ENCODE measurements at regions not wholly inside any gene's neighbourhood (a gene's known extent, or its start where the extent isn't known, plus 50 kb on each side); places are given as distances from the start of the nearest gene placed in this dataset.

DNA sequence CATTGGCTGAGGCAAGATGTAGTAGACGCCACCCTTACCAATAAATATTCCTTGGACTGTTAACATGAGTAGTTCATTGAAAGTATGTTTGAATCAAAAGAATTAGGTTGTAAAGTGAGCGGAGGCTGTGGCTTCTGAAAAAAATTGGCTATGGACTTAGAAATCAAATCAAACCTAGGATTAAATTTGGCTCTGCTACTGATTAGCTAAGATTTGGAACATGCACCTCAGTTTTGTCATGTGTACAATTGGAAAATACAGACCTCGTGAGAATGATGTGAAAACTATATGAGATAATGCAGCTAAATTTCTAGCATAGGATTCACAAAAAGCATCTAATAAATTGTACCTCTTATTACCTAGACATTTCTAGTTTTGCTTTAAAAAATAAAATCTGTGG lies 85.3 kb upstream of the USP25 start:
- WGBS (ENCODE audit: insufficient coverage) = 85% methylated on average over 2 of the region's 3 CpGs

GRCh38 chr21:15645830-15646229 lies 84.0 kb upstream of the USP25 start:
- ATAC-seq (no peak), DNase-seq (no peak)
- Mint-ChIP-seq H3K4me3 (no peak overlapping the region), H3K27me3 (ENCODE audit: low read depth in 2 of 2) (peaks cover 5 to 7% of the 10 kb centered on the region in 2 donors), H3K27ac (no peak overlapping the region), H3K9me3 (no peaks in the 10 kb centered on the region), H3K4me1 (no peaks in the 10 kb centered on the region), H3K36me3 (no peaks in the 10 kb centered on the region)
- H3K27me3 ChIP-seq (ENCODE audit: control insufficient read depth, insufficient read depth, low read length) = no peaks in the 10 kb centered on the region
- 92% methylated on average over 2 of the region's 4 CpGs for WGBS (ENCODE audit: insufficient coverage)
- H3K27ac ChIP-seq (ENCODE audit: low read length) = no peak overlapping the region
- intact Hi-C loops (cut with micrococcal nuclease) = no loop called here
- TF ChIP-seq, protein P1, sequence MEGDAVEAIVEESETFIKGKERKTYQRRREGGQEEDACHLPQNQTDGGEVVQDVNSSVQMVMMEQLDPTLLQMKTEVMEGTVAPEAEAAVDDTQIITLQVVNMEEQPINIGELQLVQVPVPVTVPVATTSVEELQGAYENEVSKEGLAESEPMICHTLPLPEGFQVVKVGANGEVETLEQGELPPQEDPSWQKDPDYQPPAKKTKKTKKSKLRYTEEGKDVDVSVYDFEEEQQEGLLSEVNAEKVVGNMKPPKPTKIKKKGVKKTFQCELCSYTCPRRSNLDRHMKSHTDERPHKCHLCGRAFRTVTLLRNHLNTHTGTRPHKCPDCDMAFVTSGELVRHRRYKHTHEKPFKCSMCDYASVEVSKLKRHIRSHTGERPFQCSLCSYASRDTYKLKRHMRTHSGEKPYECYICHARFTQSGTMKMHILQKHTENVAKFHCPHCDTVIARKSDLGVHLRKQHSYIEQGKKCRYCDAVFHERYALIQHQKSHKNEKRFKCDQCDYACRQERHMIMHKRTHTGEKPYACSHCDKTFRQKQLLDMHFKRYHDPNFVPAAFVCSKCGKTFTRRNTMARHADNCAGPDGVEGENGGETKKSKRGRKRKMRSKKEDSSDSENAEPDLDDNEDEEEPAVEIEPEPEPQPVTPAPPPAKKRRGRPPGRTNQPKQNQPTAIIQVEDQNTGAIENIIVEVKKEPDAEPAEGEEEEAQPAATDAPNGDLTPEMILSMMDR (IDR thresholded peaks at IDR 0.05) = no peak
- H3K4me1 ChIP-seq (ENCODE audit: control insufficient read depth, insufficient read depth, low read length) = no peaks in the 10 kb centered on the region
- H3K9me3 ChIP-seq (ENCODE audit: control insufficient read depth, insufficient read depth, low read length) = no peaks in the 10 kb centered on the region
- H3K36me3 ChIP-seq (ENCODE audit: control insufficient read depth, insufficient read depth, low read length) = no peaks in the 10 kb centered on the region
- H3K4me3 ChIP-seq (ENCODE audit: low read length) = no peak overlapping the region

More for the DNA sequence above, 85.3 kb upstream of the USP25 start:
- H3K27ac ChIP-seq (ENCODE audit: low read length) = no peak overlapping the region
- intact Hi-C loops (cut with micrococcal nuclease) = no loop called here
- ATAC-seq = no peak
- H3K4me3 Mint-ChIP-seq = no peak overlapping the region
- H3K27ac Mint-ChIP-seq = no peak overlapping the region
- TF ChIP-seq, protein P1 (IDR thresholded peaks at IDR 0.05) = no peak
- H3K36me3 Mint-ChIP-seq = no peaks in the 10 kb centered on the region
- H3K27me3 ChIP-seq (ENCODE audit: control insufficient read depth, insufficient read depth, low read length) = no peaks in the 10 kb centered on the region
- no peaks in the 10 kb centered on the region for H3K9me3 Mint-ChIP-seq
- no peaks in the 10 kb centered on the region for H3K9me3 ChIP-seq (ENCODE audit: control insufficient read depth, insufficient read depth, low read length)
- peaks cover 7 to 8% of the 10 kb centered on the region in 2 donors for H3K27me3 Mint-ChIP-seq (ENCODE audit: low read depth in 2 of 2)
- no peaks in the 10 kb centered on the region for H3K36me3 ChIP-seq (ENCODE audit: control insufficient read depth, insufficient read depth, low read length)
- H3K4me1 Mint-ChIP-seq = no peaks in the 10 kb centered on the region
- H3K4me1 ChIP-seq (ENCODE audit: control insufficient read depth, insufficient read depth, low read length) = no peaks in the 10 kb centered on the region
- no peak for DNase-seq
- no peak overlapping the region for H3K4me3 ChIP-seq (ENCODE audit: low read length)

DNA sequence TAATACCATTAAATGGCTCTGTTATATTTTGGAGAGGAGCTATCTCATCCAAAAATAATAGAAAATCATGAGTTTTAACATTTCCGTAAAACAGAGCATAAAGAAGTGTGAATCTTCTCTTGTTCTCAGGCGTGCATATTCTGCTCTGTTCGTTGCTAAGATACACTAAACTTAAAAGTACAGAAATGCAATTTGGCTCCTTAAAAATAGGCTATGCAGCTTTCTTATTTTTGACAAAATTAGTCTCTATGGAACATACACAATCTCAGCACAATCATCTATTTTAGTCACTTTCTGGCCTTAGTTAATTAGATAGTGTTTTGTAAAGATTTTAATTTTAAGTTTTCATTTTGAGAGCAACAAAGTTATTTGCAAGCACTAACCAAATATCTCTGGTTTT lies 79.0 kb upstream of the USP25 start:
- ATAC-seq (no peak), DNase-seq (no peak)
- Histone ChIP-seq H3K4me1 (ENCODE audit: control insufficient read depth, insufficient read depth, low read length) (no peaks in the 10 kb centered on the region), H3K36me3 (ENCODE audit: control insufficient read depth, insufficient read depth, low read length) (no peaks in the 10 kb centered on the region), H3K27ac (ENCODE audit: low read length) (no peak overlapping the region), H3K4me3 (ENCODE audit: low read length) (no peak overlapping the region), H3K27me3 (ENCODE audit: control insufficient read depth, insufficient read depth, low read length) (no peaks in the 10 kb centered on the region), H3K9me3 (ENCODE audit: control insufficient read depth, insufficient read depth, low read length) (no peaks in the 10 kb centered on the region)
- H3K27me3 Mint-ChIP-seq (ENCODE audit: low read depth in 2 of 2) = peaks cover 7 to 20% of the 10 kb centered on the region in 2 donors
- no peaks in the 10 kb centered on the region for H3K9me3 Mint-ChIP-seq
- TF ChIP-seq, protein P1 (IDR thresholded peaks at IDR 0.05) = no peak
- no peak overlapping the region for H3K27ac Mint-ChIP-seq
- no peaks in the 10 kb centered on the region for H3K4me1 Mint-ChIP-seq
- intact Hi-C loops (cut with micrococcal nuclease) = no loop called here
- 91% methylated on average over 3 of the region's 3 CpGs for WGBS (ENCODE audit: insufficient coverage)
- H3K36me3 Mint-ChIP-seq = no peaks in the 10 kb centered on the region
- H3K4me3 Mint-ChIP-seq = no peak overlapping the region

- intact Hi-C loops (cut with micrococcal nuclease) = no loop called here
- no peaks in the 10 kb centered on the region for H3K27me3 ChIP-seq (ENCODE audit: control insufficient read depth, insufficient read depth, low read length)
- TF ChIP-seq, protein P1 (IDR thresholded peaks at IDR 0.05) = no peak
- H3K9me3 ChIP-seq (ENCODE audit: control insufficient read depth, insufficient read depth, low read length) = no peaks in the 10 kb centered on the region
- ATAC-seq (no peak), DNase-seq (no peak)
- Mint-ChIP-seq H3K4me1 (no peaks in the 10 kb centered on the region), H3K36me3 (no peaks in the 10 kb centered on the region), H3K27ac (no peak overlapping the region), H3K9me3 (no peaks in the 10 kb centered on the region), H3K4me3 (no peak overlapping the region), H3K27me3 (ENCODE audit: low read depth in 2 of 2) (peaks cover 7 to 20% of the 10 kb centered on the region in 2 donors)
- H3K4me1 ChIP-seq (ENCODE audit: control insufficient read depth, insufficient read depth, low read length) = no peaks in the 10 kb centered on the region
- no peak overlapping the region for H3K27ac ChIP-seq (ENCODE audit: low read length)
- no peak overlapping the region for H3K4me3 ChIP-seq (ENCODE audit: low read length)
- WGBS (ENCODE audit: insufficient coverage) = 61% methylated on average over 3 of the region's 3 CpGs
- H3K36me3 ChIP-seq (ENCODE audit: control insufficient read depth, insufficient read depth, low read length) = no peaks in the 10 kb centered on the region
Observed at GRCh38 chr21:15651172-15651571, 78.6 kb upstream of the USP25 start.
